GM19467 (cell line): ENCODE measurements at regions not wholly inside any gene's neighbourhood (a gene's known extent, or its start where the extent isn't known, plus 50 kb on each side); places are given as distances from the start of the nearest gene placed in this dataset.
A peak's percentile ranks its signal among the peaks of the same experiment; 100 is the strongest.
"Not testable (repeated sequence)": the region's sequence is repeated elsewhere in the genome, so short reads cannot be mapped to it uniquely, and the experiment has no call there.

Experiments used
- ATAC-seq: cut with Tn5 transposase; IDR thresholded peaks from one replicate; pipeline ENCODE4 v1.9.1; 2021; ENCODE audit warnings: mild to moderate bottlenecking, moderate library complexity; ENCODE audit not compliant: unreplicated experiment

DNA sequence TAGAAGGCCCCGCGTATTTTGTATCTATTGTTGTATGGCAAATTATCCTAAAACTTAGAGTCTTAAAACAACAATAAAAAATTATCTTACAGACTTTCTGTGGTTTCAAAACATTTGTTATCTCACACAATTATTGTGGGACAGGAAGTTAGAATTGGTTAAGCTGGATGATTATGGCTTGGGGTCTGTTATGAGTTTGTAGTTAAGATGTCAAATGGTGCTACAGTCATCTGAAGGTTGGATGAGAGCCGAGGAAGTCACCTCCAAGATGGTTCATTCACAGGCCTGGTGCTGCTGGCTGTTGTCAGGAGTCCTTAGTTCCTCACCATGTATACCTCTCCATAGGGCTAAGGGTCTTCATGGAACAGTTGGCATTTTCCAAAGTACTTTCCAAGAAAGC lies 175.6 kb upstream of the FANCL start:
- ATAC-seq: no peak

DNA sequence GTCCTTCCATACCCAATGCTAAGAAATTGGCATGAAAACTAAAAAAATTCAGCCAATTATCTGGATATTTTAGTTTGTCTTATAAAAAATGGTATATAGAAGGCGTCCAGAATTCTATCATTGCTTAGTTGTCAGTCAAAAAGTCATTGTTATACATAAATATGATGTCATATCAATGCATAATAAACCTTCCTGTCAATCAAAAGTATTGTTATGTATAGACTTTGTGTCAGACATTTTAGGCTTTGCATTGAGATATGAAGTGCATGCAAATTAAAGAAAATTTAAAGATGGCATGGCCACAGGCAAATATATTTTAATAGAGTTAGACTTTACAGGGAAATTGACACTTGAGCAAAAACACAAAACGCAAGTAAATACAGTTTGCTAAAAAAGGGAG lies 173.4 kb upstream of the FANCL start:
- no peak for ATAC-seq

DNA sequence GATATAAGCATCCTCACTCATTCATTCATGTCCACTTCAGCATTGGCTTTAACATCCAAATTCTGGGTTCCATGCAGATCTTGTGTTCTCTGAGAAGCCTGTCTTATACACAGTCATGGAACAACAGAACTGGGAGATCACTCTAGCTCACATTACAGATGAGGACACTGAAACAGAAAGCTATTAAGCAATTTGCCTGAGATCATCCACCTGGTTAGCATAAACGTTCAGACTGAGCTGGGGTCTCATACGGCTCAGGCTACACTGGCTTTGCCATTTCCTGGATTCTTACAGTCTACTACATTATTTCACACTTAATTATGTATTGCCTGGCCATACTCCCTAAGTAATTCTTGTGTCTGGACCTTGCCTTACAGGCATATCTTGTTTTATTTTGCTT lies 169.4 kb upstream of the FANCL start:
- no peak for ATAC-seq

DNA sequence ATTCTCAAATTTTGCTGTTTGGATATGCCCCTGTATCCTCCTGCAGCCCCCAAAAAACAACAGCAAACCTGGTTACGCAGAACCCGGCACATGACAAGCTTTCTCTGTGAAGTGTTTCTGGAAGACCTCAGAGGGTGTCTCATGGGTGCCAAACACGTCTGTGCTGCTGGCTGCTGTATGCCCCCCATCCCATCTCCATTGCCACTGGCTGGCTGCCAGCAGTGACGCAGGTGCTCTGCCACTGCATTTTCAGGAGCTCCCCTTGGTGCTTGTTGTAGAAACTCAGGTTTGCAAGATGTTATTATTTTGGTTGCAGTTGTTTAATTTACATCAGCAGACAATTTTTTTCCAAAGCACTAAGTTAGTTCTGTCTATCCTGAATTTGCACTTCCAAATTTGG lies 166.4 kb upstream of the FANCL start:
- no peak for ATAC-seq

DNA sequence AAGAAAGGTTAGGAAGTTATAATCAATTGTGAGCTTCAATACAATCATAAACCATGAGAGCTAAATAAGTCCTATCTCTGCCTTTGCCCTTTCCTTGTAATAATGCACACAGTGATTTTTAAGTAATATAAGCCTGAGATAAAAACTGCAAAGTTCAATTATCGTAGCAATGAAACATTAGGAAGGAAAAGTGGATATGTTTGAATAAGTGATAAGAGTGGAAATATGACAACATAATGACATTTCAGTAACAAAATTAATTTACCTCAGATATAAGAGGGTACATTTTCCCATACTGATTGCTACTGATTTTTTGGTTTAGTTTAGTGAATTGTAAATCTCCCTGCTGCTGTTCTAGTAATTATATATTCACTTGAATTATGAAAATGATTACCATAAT lies 164.2 kb upstream of the FANCL start:
- no peak for ATAC-seq

DNA sequence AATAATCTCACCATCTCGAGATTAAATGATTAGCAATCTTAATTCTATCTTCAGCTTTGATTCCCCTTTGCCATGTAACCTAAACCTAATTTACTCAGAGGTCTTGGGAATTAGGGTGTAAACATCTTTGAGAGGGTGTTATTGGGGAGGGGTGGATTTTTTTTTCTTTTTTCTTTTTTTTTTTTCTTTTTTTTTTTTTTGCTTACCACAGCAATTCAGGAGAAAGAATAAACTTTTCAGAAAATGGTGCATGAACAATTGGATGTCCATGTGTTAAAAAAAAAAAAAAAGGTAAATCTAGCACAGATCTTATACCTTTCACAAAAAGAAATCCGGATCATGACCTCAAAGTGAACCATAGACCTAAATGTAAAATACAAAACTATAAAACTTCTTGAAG lies 160.8 kb upstream of the FANCL start:
- no peak for ATAC-seq

DNA sequence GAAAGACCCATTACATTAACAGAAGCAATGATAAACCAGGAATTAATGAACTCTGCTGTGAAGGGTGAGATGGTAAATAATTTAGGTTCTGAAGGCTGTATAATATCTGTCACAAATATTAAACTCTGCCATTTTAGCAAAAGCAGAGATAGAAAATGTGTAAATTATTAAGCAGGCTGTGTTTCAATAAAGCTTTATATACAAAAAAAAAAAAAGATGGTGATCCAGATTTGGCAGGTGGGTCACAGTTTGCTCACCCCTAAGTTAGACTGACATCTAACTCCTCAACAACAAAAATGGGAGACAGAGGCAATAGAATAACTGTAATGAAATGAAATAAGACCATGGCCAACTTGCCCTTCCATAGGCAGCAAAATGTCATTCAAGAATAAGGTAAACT lies 157.3 kb upstream of the FANCL start:
- ATAC-seq: no peak

DNA sequence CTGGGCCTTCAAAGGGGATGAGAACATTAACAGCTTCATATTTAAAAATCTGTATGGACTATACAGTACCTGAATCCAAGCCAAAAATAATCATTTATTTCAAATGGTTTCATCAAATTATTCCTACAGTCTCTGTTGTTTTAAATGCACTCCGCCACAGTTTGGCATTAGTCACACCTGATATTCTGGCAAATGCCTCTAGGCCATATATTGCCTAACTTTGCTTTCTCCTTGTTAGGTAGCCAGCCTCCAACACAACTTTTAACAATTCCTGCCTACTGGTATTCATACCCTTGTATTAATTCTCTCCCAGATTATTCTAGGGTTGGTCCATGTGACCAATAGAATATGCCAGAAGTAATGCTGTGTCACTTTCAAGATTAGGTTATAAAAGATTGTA lies 146.6 kb upstream of the FANCL start:
- no peak for ATAC-seq

DNA sequence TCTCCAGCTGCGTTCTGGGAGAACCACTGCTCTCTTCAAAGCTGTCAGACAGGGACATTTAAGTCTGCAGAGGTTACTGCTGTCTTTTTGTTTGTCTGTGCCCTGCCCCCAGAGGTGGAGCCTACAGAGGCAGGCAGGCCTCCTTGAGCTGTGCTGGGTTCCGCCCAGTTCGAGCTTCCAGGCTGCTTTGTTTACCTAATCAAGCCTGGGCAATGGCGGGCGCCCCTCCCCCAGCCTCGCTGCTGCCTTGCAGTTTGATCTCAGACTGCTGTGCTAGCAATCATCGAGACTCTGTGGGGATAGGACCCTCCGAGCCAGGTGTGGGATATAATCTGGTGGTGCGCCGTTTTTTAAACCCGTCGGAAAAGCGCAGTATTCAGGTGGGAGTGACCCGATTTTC lies 145.8 kb upstream of the FANCL start:
- not testable (repeated sequence) for ATAC-seq

DNA sequence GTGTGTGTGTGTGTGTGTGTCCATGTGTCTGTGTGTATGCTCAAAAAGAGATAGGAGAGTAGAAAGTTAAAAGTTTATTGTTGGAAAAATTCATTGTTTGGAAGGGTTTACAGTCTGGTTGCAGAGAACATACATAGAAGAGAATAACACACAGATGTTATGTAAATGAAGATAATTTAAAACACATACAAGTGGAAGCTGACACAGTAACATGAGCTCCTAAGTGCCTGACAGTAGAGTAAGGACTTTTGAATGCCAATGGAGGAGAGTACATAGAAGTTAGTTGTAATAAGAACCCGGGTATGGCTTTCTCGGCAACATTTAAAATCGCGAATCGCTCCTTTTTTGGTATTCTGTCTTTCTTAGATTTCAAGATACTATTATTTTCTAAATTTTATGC lies 137.0 kb upstream of the FANCL start:
- ATAC-seq: no peak

DNA sequence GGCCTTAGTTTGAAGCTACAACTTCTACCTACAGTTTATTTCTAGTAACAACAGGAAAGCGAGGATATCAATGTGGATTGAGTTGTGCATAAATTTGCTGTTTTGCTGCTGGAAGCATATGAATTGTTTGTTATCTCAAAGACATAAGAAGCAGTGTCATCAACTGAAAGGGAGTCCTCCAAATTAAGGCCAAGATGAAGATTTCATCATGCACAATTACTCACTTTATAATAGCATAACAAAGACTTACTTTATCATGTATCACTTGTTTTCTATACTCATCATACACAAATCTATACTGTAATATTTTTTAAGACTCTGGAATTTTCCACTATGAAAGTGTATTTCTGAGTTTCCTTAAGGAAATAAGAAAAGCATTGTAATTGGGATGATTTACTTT lies 136.1 kb upstream of the FANCL start:
- ATAC-seq: no peak

DNA sequence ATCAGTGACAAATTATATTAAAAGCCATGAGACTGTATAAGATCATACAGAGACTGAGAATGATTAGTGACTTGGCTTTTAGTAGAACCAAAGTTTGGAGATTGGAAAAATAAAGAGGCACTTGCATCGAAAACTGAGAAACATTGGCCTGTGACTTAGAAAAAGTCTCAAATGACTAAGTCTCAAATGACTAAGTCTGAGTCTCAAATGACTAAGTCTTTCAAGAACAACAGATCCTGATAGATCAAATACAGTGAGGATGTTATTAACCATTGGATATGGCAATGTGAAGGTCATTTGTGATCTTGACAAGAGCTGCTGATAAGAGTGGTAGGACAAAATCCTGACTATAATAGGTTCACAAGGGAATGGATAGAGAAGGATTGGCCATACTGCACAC lies 135.5 kb upstream of the FANCL start:
- no peak for ATAC-seq

DNA sequence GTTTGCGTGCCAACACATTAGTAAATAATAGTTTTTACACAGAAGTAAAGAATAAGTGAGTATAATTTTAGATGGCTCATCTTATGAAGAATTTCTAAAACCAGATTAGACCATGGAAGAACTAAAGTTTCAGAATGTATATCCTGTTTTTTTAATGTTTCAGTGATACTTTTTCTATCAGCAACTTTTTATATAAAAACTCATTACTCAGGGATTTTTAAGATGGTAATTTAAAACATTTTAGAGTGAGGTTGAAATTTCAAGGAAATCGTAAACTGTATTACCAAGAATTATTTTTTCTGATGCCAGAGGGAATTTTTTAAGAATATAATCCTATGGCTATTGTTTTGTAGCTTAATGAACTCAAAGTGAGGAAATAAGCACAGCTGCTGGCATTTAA lies 128.5 kb upstream of the FANCL start:
- no peak for ATAC-seq

DNA sequence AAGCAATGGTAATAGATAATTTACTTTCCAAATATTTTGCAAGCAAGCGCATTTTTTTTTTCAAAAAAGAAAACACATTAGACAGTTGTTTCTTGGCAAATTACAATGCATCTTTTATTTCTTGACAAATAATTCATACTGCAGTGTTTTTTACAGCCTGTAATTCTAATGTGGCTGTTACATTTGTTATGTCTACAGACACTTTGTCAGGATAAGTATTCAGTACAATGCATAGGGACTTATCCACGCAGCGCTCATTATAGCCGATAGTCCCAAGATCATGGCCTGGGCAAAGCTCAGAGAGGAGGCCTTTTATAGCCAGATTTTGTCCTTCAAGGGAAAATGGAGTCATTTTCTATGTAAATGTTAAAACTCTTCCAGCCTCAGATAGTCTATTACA lies 123.0 kb upstream of the FANCL start:
- ATAC-seq: no peak

DNA sequence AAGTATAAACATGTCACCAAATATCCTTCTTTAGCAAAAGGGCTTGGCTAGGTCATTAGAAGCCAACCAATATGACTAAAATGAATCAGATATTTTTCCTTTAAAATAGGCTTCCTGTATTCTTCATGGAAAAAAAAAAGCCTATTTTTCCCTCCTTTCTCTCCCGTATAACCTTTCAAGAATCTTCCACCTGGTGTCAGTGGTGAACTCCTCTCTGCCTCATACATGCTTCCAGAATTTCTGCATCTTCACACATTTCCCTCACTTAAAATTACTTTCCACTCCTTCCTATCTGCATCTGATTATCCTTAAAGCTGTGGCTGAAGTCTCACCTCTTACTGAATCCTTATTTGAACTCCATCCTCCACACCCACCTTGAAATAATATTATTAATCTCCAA lies 116.9 kb upstream of the FANCL start:
- ATAC-seq: no peak

DNA sequence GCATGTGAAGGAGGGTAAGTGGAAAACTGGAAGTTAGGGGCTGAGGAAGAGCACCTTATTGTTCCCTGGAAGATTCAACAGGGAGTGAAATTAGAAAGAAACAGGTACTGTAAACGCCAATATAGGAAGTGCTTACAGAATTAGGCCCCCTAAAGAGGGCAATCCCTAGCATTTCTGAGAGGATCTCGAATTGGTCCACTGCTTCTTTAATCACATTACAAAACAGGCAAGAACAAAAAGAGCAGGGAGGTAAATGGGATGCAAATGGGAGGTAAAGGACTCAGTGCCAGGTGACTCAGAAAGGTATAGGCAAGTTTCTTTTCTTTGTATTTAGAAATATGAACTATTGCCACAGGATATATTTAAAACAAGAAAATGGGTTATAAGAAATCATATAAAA lies 116.4 kb upstream of the FANCL start:
- ATAC-seq: no peak

DNA sequence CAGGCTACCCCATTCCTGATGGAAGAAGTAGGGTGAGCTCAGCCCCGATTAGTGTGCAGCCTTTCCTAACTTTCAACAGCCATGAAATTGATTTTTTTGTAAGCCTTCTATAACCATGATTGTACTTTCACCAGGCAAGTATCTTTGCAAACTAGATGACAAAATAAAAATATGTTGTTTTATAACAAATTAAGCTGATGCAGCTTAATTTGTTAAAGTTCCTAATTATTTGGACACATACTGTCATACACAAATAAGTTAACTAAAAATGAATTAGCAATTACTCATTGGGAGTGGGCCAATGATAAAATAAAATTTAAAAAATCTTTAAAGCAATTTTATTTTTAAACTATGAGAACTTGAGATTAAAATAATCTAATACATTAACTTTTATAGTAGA lies 113.1 kb upstream of the FANCL start:
- no peak for ATAC-seq

DNA sequence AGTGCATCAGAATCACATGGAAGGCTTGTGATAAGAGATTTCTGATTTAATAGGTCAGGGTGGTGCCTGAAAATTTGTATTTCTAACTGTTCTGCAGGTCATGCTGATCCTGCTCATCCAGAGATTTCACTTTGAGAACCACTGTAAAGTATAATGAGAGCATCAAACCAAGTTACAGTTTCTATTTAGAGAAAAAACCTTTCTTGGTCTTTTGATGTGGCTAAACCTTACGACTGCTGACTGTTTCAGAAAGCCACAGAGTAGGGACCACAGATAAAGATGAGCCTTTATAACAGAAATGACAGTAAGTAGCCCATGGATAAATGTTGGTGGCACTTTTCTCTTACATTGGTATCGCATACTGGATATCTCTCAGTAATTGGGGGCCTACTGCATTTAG lies 109.4 kb upstream of the FANCL start:
- ATAC-seq: peak; percentile 72

DNA sequence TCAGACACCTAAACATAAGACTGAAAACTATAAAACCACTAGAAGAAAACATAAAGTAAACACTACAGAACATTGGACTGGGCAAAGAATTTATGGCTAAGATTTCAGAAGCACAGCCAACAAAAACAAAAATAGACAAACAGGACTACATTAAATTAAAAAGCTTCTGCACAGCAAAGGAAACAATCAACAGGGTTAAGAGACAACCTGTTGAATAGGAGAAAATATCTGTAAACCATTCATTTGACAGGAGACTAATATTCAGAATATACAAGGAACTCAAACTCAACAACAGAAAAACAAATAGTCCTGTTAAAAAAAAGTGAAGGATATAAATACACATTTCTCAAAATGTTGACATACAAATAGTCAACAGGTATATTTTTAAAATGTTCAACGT lies 106.7 kb upstream of the FANCL start:
- ATAC-seq: no peak

DNA sequence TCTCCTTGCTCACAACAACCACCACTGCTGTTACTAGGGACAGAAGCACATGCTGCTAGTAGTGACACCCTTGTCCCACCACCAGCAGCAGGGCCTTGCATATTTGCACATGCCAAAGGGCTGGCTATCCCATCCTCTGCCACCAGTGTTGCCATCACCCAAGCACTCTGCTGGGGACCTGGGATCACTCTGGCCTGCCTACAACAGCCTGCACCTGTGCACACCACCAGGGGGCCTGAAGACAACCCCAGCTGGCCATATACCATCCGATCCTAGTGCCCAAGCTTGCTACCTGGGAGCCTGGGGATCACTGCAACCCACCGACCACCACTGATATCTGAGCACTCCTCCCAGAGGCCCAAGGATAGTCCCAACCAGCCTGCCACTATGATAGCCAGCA lies 99.9 kb upstream of the FANCL start:
- no peak for ATAC-seq

DNA sequence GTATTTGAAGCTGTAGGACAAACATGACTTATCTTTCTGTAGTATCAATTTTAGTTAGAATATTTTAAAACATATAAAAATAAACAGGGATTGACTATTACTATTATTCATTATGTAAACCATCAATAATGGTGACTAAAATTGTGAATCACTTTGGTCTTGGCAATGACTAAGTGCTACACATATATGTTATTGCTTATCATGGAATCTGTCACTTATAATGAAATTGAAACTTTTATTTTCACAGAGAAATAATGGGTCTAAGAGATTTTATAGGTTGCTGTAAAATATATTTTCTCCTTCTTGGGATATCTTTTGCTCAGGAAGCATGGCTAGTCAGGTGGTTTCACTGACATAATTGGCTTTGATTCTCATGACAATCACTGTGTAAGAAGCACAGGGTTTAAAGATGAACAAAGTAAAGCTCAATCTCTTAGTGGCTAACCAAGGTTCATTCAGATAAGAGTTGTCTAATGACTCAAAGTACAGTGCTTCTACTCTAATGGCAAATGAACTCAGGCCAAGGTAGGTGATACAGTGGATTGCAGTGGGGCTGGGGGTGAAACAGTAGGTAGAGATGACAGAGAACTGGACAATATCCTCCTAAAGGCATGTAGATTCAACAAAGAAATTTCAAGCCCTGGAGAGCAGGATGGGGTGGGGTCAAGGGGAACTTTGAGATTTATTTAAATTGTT lies 98.6 kb upstream of the FANCL start:
- no peak for ATAC-seq

DNA sequence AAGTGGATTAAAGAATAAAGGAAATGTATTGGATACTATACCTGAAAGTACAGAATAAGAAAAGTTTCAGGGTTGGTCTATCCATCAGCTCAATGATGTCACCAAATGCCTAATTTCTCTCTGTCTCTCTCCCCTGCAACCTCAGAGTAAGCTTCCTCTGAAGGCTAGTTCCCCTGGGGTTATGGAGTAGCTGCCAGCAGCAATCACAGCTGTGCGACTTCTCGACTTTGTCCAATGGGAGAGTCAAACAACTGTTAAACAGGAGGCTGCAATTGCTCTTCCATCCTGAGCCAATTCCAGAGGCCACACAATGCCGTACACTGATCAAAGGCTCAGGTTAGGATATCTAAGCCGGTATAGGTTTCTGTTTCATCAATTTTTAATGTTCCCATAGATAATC lies 95.3 kb upstream of the FANCL start:
- no peak for ATAC-seq

DNA sequence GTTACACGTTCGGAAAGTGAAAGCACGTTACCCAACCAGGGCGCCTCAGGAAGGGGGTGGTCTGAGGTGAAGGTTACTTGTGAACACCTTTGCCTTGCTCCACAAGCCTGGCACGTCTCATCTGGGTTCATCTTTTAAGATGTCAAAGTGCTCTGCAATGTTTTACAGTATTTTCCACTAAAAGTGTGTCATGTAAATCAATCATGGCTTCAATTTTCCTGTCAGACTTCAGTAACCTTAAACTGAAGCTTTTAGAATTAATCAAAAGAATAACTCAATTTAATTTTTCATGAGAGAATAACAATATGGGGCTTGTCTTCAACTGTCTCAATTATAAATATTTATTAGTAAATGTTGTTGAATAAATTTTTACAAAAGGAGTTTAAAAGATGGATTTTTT lies 93.3 kb upstream of the FANCL start:
- ATAC-seq: no peak
